ENCODE measurements at regions not wholly inside any gene's neighbourhood (a gene's known extent, or its start where the extent isn't known, plus 50 kb on each side); places are given as distances from the start of the nearest gene placed in this dataset.

GRCh38 chr11:104279587-104279986 lies 115.6 kb upstream of the PDGFD start (continued):
- TF ChIP-seq ZNF19 (tag by site-specific recombination; IDR thresholded peaks at IDR 0.05; ENCODE audit: low read depth) = no peak
- TF ChIP-seq ZNF791 (tag by site-specific recombination; IDR thresholded peaks at IDR 0.05) = no peak
- no peak for TF ChIP-seq PBX3 (CRISPR knock-in tag; IDR thresholded peaks at IDR 0.05)

- POLR2A ChIA-PET = no interaction called here
- H3K4me3 ChIP-seq (ENCODE audit: low read depth, low read length) = no peak overlapping the region
- no peaks in the 10 kb centered on the region for H3K4me1 ChIP-seq (ENCODE audit: control insufficient read depth, insufficient read depth, low read length)
- CTCF ChIA-PET = interaction anchor here (0.7 to 1.7 kb wide), 4 partner anchors 9 to 17 kb away, joined by 3 to 5 read pairs (median 4); no protein-coding TSS in a partner anchor
- no peaks in the 10 kb centered on the region for H3K9me3 ChIP-seq (ENCODE audit: control insufficient read depth, insufficient read depth, low read depth, low read length)
- TF ChIP-seq ZBTB1 (tag by site-specific recombination; IDR thresholded peaks at IDR 0.05) (no peak), ZNF26 (tag by site-specific recombination; IDR thresholded peaks at IDR 0.05) (no peak), ZNF768 (tag by site-specific recombination; IDR thresholded peaks at IDR 0.05) (no peak), ZNF623 (tag by site-specific recombination; IDR thresholded peaks at IDR 0.05) (no peak), ZSCAN18 (tag by site-specific recombination; IDR thresholded peaks at IDR 0.05) (no peak), HIC1 (tag by site-specific recombination; IDR thresholded peaks at IDR 0.05) (no peak), GLI2 (tag by site-specific recombination; IDR thresholded peaks at IDR 0.05; ENCODE audit: borderline replicate concordance, low read depth) (no peak), ZNF174 (tag by site-specific recombination; IDR thresholded peaks at IDR 0.05) (no peak), ZBTB6 (tag by site-specific recombination; IDR thresholded peaks at IDR 0.05) (no peak), ZNF248 (tag by site-specific recombination; IDR thresholded peaks at IDR 0.05) (no peak), ZNF302 (tag by site-specific recombination; IDR thresholded peaks at IDR 0.05; ENCODE audit: low read depth) (no peak), ZBTB44 (tag by site-specific recombination; IDR thresholded peaks at IDR 0.05) (no peak), ZSCAN30 (tag by site-specific recombination; IDR thresholded peaks at IDR 0.05) (no peak), KLF9 (tag by site-specific recombination; IDR thresholded peaks at IDR 0.05; ENCODE audit: low read depth) (no peak), ZNF292 (tag by site-specific recombination; IDR thresholded peaks at IDR 0.05; ENCODE audit: borderline replicate concordance, low read depth) (no peak), ZBTB7A (tag by site-specific recombination; IDR thresholded peaks at IDR 0.05; ENCODE audit: low read depth) (no peak), SP3 (tag by site-specific recombination; IDR thresholded peaks at IDR 0.05) (no peak), ZNF184 (tag by site-specific recombination; IDR thresholded peaks at IDR 0.05) (no peak), ZNF488 (tag by site-specific recombination; IDR thresholded peaks at IDR 0.05) (no peak), ZNF140 (tag by site-specific recombination; IDR thresholded peaks at IDR 0.05) (no peak)
- no peaks in the 10 kb centered on the region for H3K36me3 ChIP-seq (ENCODE audit: control insufficient read depth in 2 of 2, insufficient read depth in 1 of 2, low read length in 2 of 2)
- H3K27ac ChIP-seq (ENCODE audit: extremely low read depth, low read depth, low read length) = no peak overlapping the region
Measured at GRCh38 chr11:104275992-104276391, 112.0 kb upstream of the PDGFD start.

Data from HEK293 (cell line).